ENCODE measurements at regions not wholly inside any gene's neighbourhood (a gene's known extent, or its start where the extent isn't known, plus 50 kb on each side); places are given as distances from the start of the nearest gene placed in this dataset.
A peak's percentile ranks its signal among the peaks of the same experiment; 100 is the strongest.

GRCh38 chr18:24809173-24809950, 348.9 kb downstream of the HRH4 start:
- Histone ChIP-seq H3K4me3 (ENCODE audit: low read length) (no peak overlapping the region), H3K36me3 (ENCODE audit: insufficient read depth, low read depth, low read length) (no peaks in the 10 kb centered on the region), H3K27me3 (ENCODE audit: insufficient read depth, low read length) (no peaks in the 10 kb centered on the region)

DNA sequence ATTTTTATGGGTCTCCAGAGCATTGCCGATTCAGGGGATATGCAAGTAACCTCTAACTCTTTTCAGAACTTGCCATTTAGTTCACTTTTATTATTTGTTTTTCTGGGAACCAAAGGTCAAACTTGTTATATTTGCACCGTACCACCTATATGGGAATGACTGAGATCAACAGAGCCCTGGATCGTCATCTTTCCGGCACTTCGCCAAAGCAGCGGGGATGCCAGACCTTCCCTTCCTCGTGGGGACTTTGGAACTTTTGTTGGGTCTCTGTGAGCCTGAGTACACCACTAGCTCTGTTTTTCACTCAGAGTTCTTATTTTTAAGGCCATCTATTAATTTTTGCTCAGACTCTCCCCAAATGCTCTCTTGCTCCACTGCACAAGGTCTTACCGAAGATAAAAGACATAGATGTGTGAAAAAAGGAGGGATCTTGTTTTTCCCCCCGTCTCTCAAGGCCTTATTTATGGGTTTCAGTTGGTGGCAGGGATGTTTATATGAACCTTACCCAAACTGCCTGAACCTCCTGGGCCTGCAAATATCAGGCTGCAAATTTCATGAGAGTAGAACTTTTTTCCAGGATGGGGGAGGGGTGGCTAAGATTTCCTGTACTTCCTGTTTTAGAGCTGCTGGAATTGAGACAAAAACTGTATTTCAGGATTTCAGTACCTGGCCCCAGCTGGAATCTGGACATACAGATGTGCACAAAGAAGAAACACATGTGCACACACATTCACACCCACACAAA, 350.3 kb downstream of the HRH4 start:
- H3K9ac ChIP-seq (ENCODE audit: low read depth, low read length), result no peak overlapping the region
- H3K4me3 ChIP-seq (ENCODE audit: low read length), result no peak overlapping the region
- no peaks in the 10 kb centered on the region for H3K9me3 ChIP-seq (ENCODE audit: insufficient read depth, low read depth, low read length)
- H3K27ac ChIP-seq (ENCODE audit: low read length), result no peak overlapping the region
- H3K36me3 ChIP-seq (ENCODE audit: insufficient read depth, low read depth, low read length), result no peaks in the 10 kb centered on the region
- H3K4me1 ChIP-seq (ENCODE audit: insufficient read depth, low read length), result peaks cover 12% of the 10 kb centered on the region; the same call in 1 of the 2 replicates
- H3K27me3 ChIP-seq (ENCODE audit: insufficient read depth, low read length), result no peaks in the 10 kb centered on the region

More at GRCh38 chr18:24809173-24809950, 348.9 kb downstream of the HRH4 start:
- no peaks in the 10 kb centered on the region for H3K9me3 ChIP-seq (ENCODE audit: insufficient read depth, low read depth, low read length)
- H3K4me1 ChIP-seq (ENCODE audit: insufficient read depth, low read length), result peaks cover under 1% of the 10 kb centered on the region; the same call in 1 of the 2 replicates
- H3K27ac ChIP-seq (ENCODE audit: low read length), result no peak overlapping the region
- H3K9ac ChIP-seq (ENCODE audit: low read depth, low read length), result no peak overlapping the region

- Histone ChIP-seq H3K9ac (ENCODE audit: low read depth, low read length) (no peak overlapping the region), H3K9me3 (ENCODE audit: insufficient read depth, low read depth, low read length) (no peaks in the 10 kb centered on the region), H3K4me3 (ENCODE audit: low read length) (no peak overlapping the region), H3K27me3 (ENCODE audit: insufficient read depth, low read length) (no peaks in the 10 kb centered on the region), H3K4me1 (ENCODE audit: insufficient read depth, low read length) (peaks cover 16% of the 10 kb centered on the region; the same call in 1 of the 2 replicates), H3K36me3 (ENCODE audit: insufficient read depth, low read depth, low read length) (no peaks in the 10 kb centered on the region), H3K27ac (ENCODE audit: low read length) (no peak overlapping the region)
Measured at GRCh38 chr18:24811950-24812681, 351.7 kb downstream of the HRH4 start.

DNA sequence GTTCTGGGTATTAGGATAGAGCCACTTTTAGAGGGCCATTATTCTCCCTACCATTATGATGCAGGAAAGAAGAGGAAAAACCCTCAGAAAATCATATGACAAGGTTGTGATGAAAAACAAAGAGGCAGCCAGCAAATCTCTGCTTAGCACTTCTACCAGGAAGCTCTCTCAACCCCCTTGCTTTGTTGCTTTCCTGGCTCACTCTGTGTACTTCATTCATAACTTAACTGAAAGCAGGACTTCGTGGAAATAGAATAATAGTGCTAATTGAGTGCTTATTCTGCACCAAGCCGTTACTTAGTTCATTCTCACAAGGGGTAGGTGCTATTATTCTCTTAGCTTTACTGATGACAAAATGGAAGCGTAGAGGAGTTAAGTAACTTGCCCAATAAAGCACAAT, 354.1 kb downstream of the HRH4 start:
- Histone ChIP-seq H3K36me3 (ENCODE audit: insufficient read depth, low read depth, low read length) (no peaks in the 10 kb centered on the region), H3K9me3 (ENCODE audit: insufficient read depth, low read depth, low read length) (no peaks in the 10 kb centered on the region), H3K4me1 (ENCODE audit: insufficient read depth, low read length) (peaks cover 28% of the 10 kb centered on the region; the same call in 1 of the 2 replicates), H3K27ac (ENCODE audit: low read length) (no peak overlapping the region), H3K4me3 (ENCODE audit: low read length) (no peak overlapping the region), H3K27me3 (ENCODE audit: insufficient read depth, low read length) (peaks cover 5% of the 10 kb centered on the region; the same call in 1 of the 2 replicates), H3K9ac (ENCODE audit: low read depth, low read length) (no peak overlapping the region)

DNA sequence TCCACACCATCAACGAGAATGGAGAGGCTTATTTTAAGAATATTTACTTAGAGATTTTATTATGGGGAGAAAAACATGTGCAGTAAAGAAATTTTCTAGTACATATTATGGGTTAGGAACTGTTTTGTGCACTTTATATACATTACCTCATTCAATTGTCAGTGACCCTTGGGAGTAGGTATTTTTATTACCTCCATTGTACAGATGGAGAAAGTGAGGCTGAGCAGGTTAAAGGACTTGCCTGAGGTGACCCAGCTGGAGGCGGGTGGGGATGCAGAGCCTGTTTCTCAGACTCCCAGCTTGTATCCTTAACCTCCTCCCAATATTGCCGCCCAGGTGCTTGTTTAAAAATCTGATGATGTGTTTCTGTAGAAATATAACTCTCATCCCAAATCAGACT, 356.7 kb downstream of the HRH4 start:
- H3K4me3 ChIP-seq (ENCODE audit: low read length), result peak overlapping the region; percentile 23; the same call in 1 of the 2 replicates
- no peaks in the 10 kb centered on the region for H3K36me3 ChIP-seq (ENCODE audit: insufficient read depth, low read depth, low read length)
- peaks cover 28% of the 10 kb centered on the region; the same call in 1 of the 2 replicates for H3K4me1 ChIP-seq (ENCODE audit: insufficient read depth, low read length)
- H3K27me3 ChIP-seq (ENCODE audit: insufficient read depth, low read length), result peaks cover 5% of the 10 kb centered on the region; the same call in 1 of the 2 replicates
- H3K9ac ChIP-seq (ENCODE audit: low read depth, low read length), result 0 out of 2 replicates have a peak overlapping the region, but pooled peaks have one; percentile 14
- no peak overlapping the region for H3K27ac ChIP-seq (ENCODE audit: low read length)
- no peaks in the 10 kb centered on the region for H3K9me3 ChIP-seq (ENCODE audit: insufficient read depth, low read depth, low read length)

GRCh38 chr18:24817587-24818371, 357.3 kb downstream of the HRH4 start:
- Histone ChIP-seq H3K27ac (ENCODE audit: low read length) (no peak overlapping the region), H3K36me3 (ENCODE audit: insufficient read depth, low read depth, low read length) (no peaks in the 10 kb centered on the region), H3K4me1 (ENCODE audit: insufficient read depth, low read length) (peaks cover 28% of the 10 kb centered on the region; the same call in 1 of the 2 replicates), H3K27me3 (ENCODE audit: insufficient read depth, low read length) (peaks cover 5% of the 10 kb centered on the region; the same call in 1 of the 2 replicates), H3K9me3 (ENCODE audit: insufficient read depth, low read depth, low read length) (no peaks in the 10 kb centered on the region), H3K9ac (ENCODE audit: low read depth, low read length) (peak overlapping the region; percentile 14; the same call in 1 of the 2 replicates), H3K4me3 (ENCODE audit: low read length) (peak overlapping the region; percentile 23; the same call in 1 of the 2 replicates)

DNA sequence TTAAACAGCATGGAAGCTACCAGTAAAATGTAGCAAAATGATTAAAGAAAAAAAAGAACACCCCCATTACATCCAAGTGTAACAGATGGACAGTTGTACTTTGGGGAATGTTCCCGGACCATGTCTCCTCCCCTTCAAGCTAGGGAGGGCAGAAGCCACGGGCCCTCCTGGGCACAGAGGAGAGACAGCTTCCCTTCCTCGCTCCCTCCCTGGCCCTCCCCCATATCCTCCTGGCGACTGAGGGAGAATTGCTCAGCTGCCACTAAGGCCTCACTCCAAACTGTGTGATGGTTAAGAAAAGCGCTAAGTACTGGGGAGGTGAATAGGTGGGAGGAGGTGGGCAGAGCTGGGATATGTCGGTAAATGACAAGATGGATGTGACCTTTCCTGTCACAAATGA, 358.0 kb downstream of the HRH4 start:
- no peak overlapping the region for H3K27ac ChIP-seq (ENCODE audit: low read length)
- peaks cover 5% of the 10 kb centered on the region; the same call in 1 of the 2 replicates for H3K27me3 ChIP-seq (ENCODE audit: insufficient read depth, low read length)
- no peak overlapping the region; the same call in 1 of the 2 replicates for H3K9ac ChIP-seq (ENCODE audit: low read depth, low read length)
- H3K9me3 ChIP-seq (ENCODE audit: insufficient read depth, low read depth, low read length), result no peaks in the 10 kb centered on the region
- no peak overlapping the region for H3K4me3 ChIP-seq (ENCODE audit: low read length)
- peaks cover 28% of the 10 kb centered on the region; the same call in 1 of the 2 replicates for H3K4me1 ChIP-seq (ENCODE audit: insufficient read depth, low read length)
- no peaks in the 10 kb centered on the region for H3K36me3 ChIP-seq (ENCODE audit: insufficient read depth, low read depth, low read length)

DNA sequence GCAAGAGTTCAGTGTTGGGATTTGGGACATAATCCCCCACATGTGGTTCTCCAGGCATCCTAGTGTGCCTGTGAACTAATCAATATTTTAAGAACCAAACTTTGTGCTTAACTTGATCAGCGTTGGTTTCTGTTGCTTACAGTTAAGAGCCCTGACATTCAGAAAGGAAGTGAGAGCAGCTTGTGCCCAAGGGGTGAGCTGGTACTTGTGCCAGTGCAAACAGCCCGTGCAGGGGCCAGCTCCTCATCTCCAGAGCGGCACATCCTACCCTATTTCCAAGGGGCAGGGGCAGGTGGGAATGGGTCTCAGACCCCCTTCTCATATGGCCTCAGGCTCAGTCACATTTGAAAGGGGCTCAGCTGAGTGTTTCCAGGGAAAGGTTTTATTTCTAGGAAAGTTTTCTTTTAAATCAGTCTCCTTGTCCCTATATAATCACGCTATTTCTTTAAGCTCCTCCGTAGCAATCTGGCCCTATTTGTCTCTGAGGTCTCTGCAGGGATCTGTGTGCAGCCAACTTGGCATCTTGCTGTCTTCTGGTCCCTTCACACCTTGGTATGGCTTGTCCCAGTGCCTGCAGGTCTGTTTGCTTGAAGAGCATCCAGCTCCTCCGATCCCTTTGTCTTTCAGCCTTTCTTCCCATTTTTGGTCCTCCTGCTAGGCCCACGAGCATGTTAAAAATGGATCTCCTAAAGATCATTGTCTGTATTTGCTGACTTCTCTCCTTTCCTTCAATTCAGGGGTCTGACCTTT, 358.9 kb downstream of the HRH4 start:
- Histone ChIP-seq H3K27me3 (ENCODE audit: insufficient read depth, low read length) (peaks cover 5% of the 10 kb centered on the region; the same call in 1 of the 2 replicates), H3K4me3 (ENCODE audit: low read length) (no peak overlapping the region), H3K9ac (ENCODE audit: low read depth, low read length) (no peak overlapping the region), H3K9me3 (ENCODE audit: insufficient read depth, low read depth, low read length) (no peaks in the 10 kb centered on the region), H3K4me1 (ENCODE audit: insufficient read depth, low read length) (peaks cover 28% of the 10 kb centered on the region; the same call in 1 of the 2 replicates), H3K36me3 (ENCODE audit: insufficient read depth, low read depth, low read length) (no peaks in the 10 kb centered on the region), H3K27ac (ENCODE audit: low read length) (no peak overlapping the region)

- no peaks in the 10 kb centered on the region for H3K27me3 ChIP-seq (ENCODE audit: insufficient read depth, low read length)
- H3K36me3 ChIP-seq (ENCODE audit: insufficient read depth, low read depth, low read length), result no peaks in the 10 kb centered on the region
- no peak overlapping the region for H3K27ac ChIP-seq (ENCODE audit: low read length)
- no peaks in the 10 kb centered on the region for H3K9me3 ChIP-seq (ENCODE audit: insufficient read depth, low read depth, low read length)
- no peak overlapping the region for H3K9ac ChIP-seq (ENCODE audit: low read depth, low read length)
- H3K4me1 ChIP-seq (ENCODE audit: insufficient read depth, low read length), result peaks cover 30% of the 10 kb centered on the region; the same call in 1 of the 2 replicates
- H3K4me3 ChIP-seq (ENCODE audit: low read length), result no peak overlapping the region
Measured at GRCh38 chr18:24825397-24825796, 365.0 kb downstream of the HRH4 start.

DNA sequence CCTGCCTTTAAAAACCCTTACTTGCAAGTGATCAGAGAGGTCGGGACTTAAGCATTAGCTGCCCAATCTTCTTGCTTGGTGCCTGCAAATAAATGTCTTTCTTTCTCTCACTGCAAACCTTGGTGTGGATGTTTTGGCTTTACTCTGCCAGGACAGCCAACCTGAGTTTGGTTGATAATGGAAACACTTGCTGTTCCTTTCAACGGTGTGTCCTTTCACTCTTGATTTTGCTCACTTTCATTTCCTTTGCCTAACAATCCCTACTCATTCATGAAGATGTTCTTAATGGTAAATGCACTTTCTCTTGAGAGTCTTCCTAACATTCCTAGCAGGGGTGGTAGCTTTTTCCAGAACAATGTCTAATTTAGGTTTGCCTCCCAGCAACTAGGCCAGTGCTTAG, 366.2 kb downstream of the HRH4 start:
- H3K4me1 ChIP-seq (ENCODE audit: insufficient read depth, low read length), result peaks cover 30% of the 10 kb centered on the region; the same call in 1 of the 2 replicates
- peak overlapping the region; percentile 32 for H3K27ac ChIP-seq (ENCODE audit: low read length)
- no peaks in the 10 kb centered on the region for H3K9me3 ChIP-seq (ENCODE audit: insufficient read depth, low read depth, low read length)
- no peak overlapping the region for H3K4me3 ChIP-seq (ENCODE audit: low read length)
- H3K27me3 ChIP-seq (ENCODE audit: insufficient read depth, low read length), result no peaks in the 10 kb centered on the region
- H3K36me3 ChIP-seq (ENCODE audit: insufficient read depth, low read depth, low read length), result no peaks in the 10 kb centered on the region
- H3K9ac ChIP-seq (ENCODE audit: low read depth, low read length), result peak overlapping the region; percentile 26; the same call in 1 of the 2 replicates

Measured in iPS-20b (cell line).